K562 (cell line): ENCODE measurements at regions not wholly inside any gene's neighbourhood (a gene's known extent, or its start where the extent isn't known, plus 50 kb on each side); places are given as distances from the start of the nearest gene placed in this dataset.

Experiments
- ZNF518B ChIP-seq: fragments of 250-450 bp; sonication (Bioruptor Pico); IDR thresholded peaks from 2 replicates; pipeline ENCODE4 v1.5.0; 2021; ENCODE audit warnings: mild to moderate bottlenecking, moderate library complexity
- TF ChIP-seq, protein P1 (sequence below): sonication (generic); formaldehyde crosslinking; IDR thresholded peaks from 2 replicates; pipeline ENCODE4 v1.8.0; 2023; ENCODE audit warnings: mild to moderate bottlenecking, missing genetic modification reagents

GRCh38 chr17:72561266-72561665 lies 440.4 kb downstream of the SOX9 start (continued):
- TF ChIP-seq, protein P1, sequence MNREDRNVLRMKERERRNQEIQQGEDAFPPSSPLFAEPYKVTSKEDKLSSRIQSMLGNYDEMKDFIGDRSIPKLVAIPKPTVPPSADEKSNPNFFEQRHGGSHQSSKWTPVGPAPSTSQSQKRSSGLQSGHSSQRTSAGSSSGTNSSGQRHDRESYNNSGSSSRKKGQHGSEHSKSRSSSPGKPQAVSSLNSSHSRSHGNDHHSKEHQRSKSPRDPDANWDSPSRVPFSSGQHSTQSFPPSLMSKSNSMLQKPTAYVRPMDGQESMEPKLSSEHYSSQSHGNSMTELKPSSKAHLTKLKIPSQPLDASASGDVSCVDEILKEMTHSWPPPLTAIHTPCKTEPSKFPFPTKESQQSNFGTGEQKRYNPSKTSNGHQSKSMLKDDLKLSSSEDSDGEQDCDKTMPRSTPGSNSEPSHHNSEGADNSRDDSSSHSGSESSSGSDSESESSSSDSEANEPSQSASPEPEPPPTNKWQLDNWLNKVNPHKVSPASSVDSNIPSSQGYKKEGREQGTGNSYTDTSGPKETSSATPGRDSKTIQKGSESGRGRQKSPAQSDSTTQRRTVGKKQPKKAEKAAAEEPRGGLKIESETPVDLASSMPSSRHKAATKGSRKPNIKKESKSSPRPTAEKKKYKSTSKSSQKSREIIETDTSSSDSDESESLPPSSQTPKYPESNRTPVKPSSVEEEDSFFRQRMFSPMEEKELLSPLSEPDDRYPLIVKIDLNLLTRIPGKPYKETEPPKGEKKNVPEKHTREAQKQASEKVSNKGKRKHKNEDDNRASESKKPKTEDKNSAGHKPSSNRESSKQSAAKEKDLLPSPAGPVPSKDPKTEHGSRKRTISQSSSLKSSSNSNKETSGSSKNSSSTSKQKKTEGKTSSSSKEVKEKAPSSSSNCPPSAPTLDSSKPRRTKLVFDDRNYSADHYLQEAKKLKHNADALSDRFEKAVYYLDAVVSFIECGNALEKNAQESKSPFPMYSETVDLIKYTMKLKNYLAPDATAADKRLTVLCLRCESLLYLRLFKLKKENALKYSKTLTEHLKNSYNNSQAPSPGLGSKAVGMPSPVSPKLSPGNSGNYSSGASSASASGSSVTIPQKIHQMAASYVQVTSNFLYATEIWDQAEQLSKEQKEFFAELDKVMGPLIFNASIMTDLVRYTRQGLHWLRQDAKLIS (CRISPR knock-in tag): no peak
- no peak for TF ChIP-seq ZNF518B (CRISPR knock-in tag)
